HCT116 (cell line): ENCODE measurements at regions not wholly inside any gene's neighbourhood (a gene's known extent, or its start where the extent isn't known, plus 50 kb on each side); places are given as distances from the start of the nearest gene placed in this dataset.

Source experiments
- ATAC-seq: fragments of 200-7000 bp; cut with Tn5 transposase; 2 replicates; pipeline ENCODE4 v1.9.1; 2020; ENCODE audit warnings: mild to moderate bottlenecking, moderate library complexity
- BruUV-seq: library from RNA; stranded (reverse); fragments of 400-500 nt; replicated peaks from 2 replicates; lab custom pipeline; 2021; lab: Mats Ljungman, UMichigan
- CTCF ChIA-PET: fragments of 300-600 bp; sonication (Branson Sonifier 250); formaldehyde crosslinking; loops from one replicate; lab custom pipeline; 2021; ENCODE audit warnings: antibody characterized with exemption; lab: Charles Lee
- POLR2A ChIA-PET: fragments of 300-600, 350-600 bp; sonication (Branson Sonifier 250); formaldehyde crosslinking; loops from one replicate; lab custom pipeline; 2021; ENCODE audit warnings: antibody characterized with exemption; lab: Charles Lee
- RAD21 ChIA-PET, 2 experiments: fragments of 300-600 bp; sonication (Branson Sonifier 250); formaldehyde crosslinking; loops; one replicate each; lab custom pipeline; 2023; ENCODE audit warnings: low total read pairs in 2 of 2; ENCODE audit not compliant: uncharacterized antibody in 2 of 2, unreplicated experiment in 2 of 2, low non-redundant PET in 1 of 2; lab: Charles Lee
- DNase-seq: peaks from one replicate; pipeline ENCODE4 v3.0.0-alpha.2; 2010; ENCODE audit warnings: low read depth, low spot score
- H2AFZ ChIP-seq: fragments of 200-600 bp; shearing (Covaris generic), sonication (generic); 2 replicates; pipeline ENCODE4 v1.6.1; 2017; ENCODE audit warnings: low read depth, mixed run types, mixed read lengths, antibody characterized with exemption, low read length; ENCODE audit not compliant: poor library complexity, severe bottlenecking
- H3K27ac ChIP-seq: 2 replicates; pipeline ENCODE4 v1.5.1; 2012; ENCODE audit warnings: low read depth, low read length
- H3K27me3 ChIP-seq: fragments of 200-600 bp; sonication (generic); 2 replicates; pipeline ENCODE4 v1.6.1; 2016; ENCODE audit warnings: mixed run types, low read length, mixed read lengths; ENCODE audit not compliant: insufficient read depth
- H3K36me3 ChIP-seq, 2 experiments: fragments of 200-500 bp in 1 of 2; fragments of 200-600 bp in 1 of 2; sonication (Bioruptor generic) in 1 of 2; sonication (generic) in 1 of 2; 2 replicates each; pipeline versions ENCODE4 v1.5.1 to v1.6.1; 2014 to 2016; ENCODE audit warnings: low read length in 2 of 2, inconsistent platforms in 1 of 2, mixed read lengths in 1 of 2, mixed run types in 1 of 2; ENCODE audit not compliant: insufficient read depth in 2 of 2, control insufficient read depth in 1 of 2
- H3K4me1 ChIP-seq, 2 experiments: fragments of 200-600 bp in 1 of 2; sonication (generic) in 1 of 2; 2 replicates each; pipeline versions ENCODE4 v1.5.1 to v1.6.1; 2012 to 2017; ENCODE audit warnings: low read length in 2 of 2, inconsistent platforms in 1 of 2, mild to moderate bottlenecking in 1 of 2, mixed read lengths in 1 of 2, mixed run types in 1 of 2, moderate library complexity in 1 of 2; ENCODE audit not compliant: insufficient read depth in 2 of 2, control insufficient read depth in 1 of 2
- H3K4me2 ChIP-seq: fragments of 200-600 bp; sonication (generic); 2 replicates; pipeline ENCODE4 v1.6.1; 2017; ENCODE audit warnings: mixed run types, low read length, mixed read lengths
- H3K4me3 ChIP-seq, 2 experiments: fragments of 200-600 bp in 1 of 2; sonication (generic) in 1 of 2; replicated peaks in 1 of 2; 2 replicates each; pipeline ENCODE4 v1.5.1; 2011 to 2016; ENCODE audit warnings: low read length in 2 of 2, control low read depth in 1 of 2, low read depth in 1 of 2, mild to moderate bottlenecking in 1 of 2, mixed read lengths in 1 of 2, mixed run types in 1 of 2
- H3K79me2 ChIP-seq: fragments of 200-600 bp; sonication (generic); 2 replicates; pipeline ENCODE4 v1.6.1; 2017; ENCODE audit warnings: mild to moderate bottlenecking, mixed run types, low read length, moderate library complexity, mixed read lengths; ENCODE audit not compliant: insufficient read depth
- H3K9ac ChIP-seq: fragments of 200-600 bp; sonication (generic); 2 replicates; pipeline ENCODE4 v1.6.1; 2016; ENCODE audit warnings: low read length, mixed read lengths
- H3K9me2 ChIP-seq: fragments of 200-600 bp; sonication (generic), shearing (Covaris generic); 2 replicates; pipeline ENCODE4 v1.6.1; 2017; ENCODE audit warnings: mixed run types, mild to moderate bottlenecking, moderate library complexity; ENCODE audit not compliant: insufficient read depth
- H3K9me3 ChIP-seq, 2 experiments: fragments of 200-500 bp in 1 of 2; fragments of 200-600 bp in 1 of 2; sonication (Bioruptor generic) in 1 of 2; sonication (generic) in 1 of 2; 2 replicates each; pipeline ENCODE4 v1.6.1; 2014 to 2017; ENCODE audit warnings: low read length in 2 of 2, mixed read lengths in 2 of 2, inconsistent platforms in 1 of 2, low read depth in 1 of 2, mild to moderate bottlenecking in 1 of 2, mixed run types in 1 of 2, moderate library complexity in 1 of 2; ENCODE audit not compliant: control insufficient read depth in 1 of 2, insufficient read depth in 1 of 2
- H4K20me1 ChIP-seq: fragments of 200-600 bp; sonication (generic), shearing (Covaris generic); 2 replicates; pipeline ENCODE4 v1.6.1; 2017; ENCODE audit warnings: mixed run types, mild to moderate bottlenecking, moderate library complexity; ENCODE audit not compliant: insufficient read depth
- CBX3 ChIP-seq: IDR thresholded peaks from 2 replicates; pipeline ENCODE4 v1.6.1; 2012; ENCODE audit warnings: low read depth
- CEBPB ChIP-seq: IDR thresholded peaks from 2 replicates; pipeline ENCODE4 v1.6.1; 2012; ENCODE audit warnings: low read depth
- CTCF ChIP-seq, 3 experiments: fragments of 200-600 bp in 1 of 3; sonication (generic) in 1 of 3; IDR thresholded peaks in 2 of 3; conservative IDR thresholded peaks in 1 of 3; 2 replicates each; pipeline ENCODE4 v1.5.1; 2012 to 2017; ENCODE audit warnings: low read depth in 2 of 3, low read length in 2 of 3, antibody characterized with exemption in 1 of 3, borderline replicate concordance in 1 of 3, control low read depth in 1 of 3, mild to moderate bottlenecking in 1 of 3, mixed read lengths in 1 of 3, mixed run types in 1 of 3, moderate library complexity in 1 of 3; ENCODE audit not compliant: insufficient read depth in 1 of 3
- ELF1 ChIP-seq: IDR thresholded peaks from 2 replicates; pipeline ENCODE4 v1.6.1; 2012; ENCODE audit warnings: low read depth, borderline replicate concordance
- POLR2A ChIP-seq: IDR thresholded peaks from 2 replicates; pipeline ENCODE4 v1.7.0; 2011; ENCODE audit warnings: borderline replicate concordance; ENCODE audit not compliant: insufficient read depth, insufficient read length; ENCODE audit errors: extremely low read depth
- RAD21 ChIP-seq: IDR thresholded peaks from 2 replicates; pipeline ENCODE4 v1.6.1; 2012; ENCODE audit warnings: low read depth, mild to moderate bottlenecking
- SRF ChIP-seq: IDR thresholded peaks from 2 replicates; pipeline ENCODE4 v1.6.1; 2012; ENCODE audit warnings: low read depth
- YY1 ChIP-seq: IDR thresholded peaks from 2 replicates; pipeline ENCODE4 v1.6.1; 2011; ENCODE audit warnings: low read length, low read depth, moderate library complexity, mild to moderate bottlenecking; ENCODE audit not compliant: insufficient replicate concordance; ENCODE audit errors: extremely low read depth
- ZFX ChIP-seq: fragments of 450-650 bp; IDR thresholded peaks from 2 replicates; pipeline ENCODE4 v1.6.1; 2017
- ZNF274 ChIP-seq: fragments of 200-500 bp; sonication (Bioruptor generic); IDR thresholded peaks from 2 replicates; pipeline ENCODE4 v1.6.1; 2014; ENCODE audit warnings: mild to moderate bottlenecking, low read depth, low read length, inconsistent platforms
- intact Hi-C: fragments of 100-400 bp; cut with micrococcal nuclease; formaldehyde crosslinking; loops from 2 replicates; pipeline ENCODE4 v1.10.0; 2022

GRCh38 chr11:97614606-97615005, 1224.8 kb downstream of the JRKL start (continued):
- TF ChIP-seq ELF1 (no peak), POLR2A (no peak), ZNF274 (no peak), CBX3 (no peak), YY1 (no peak), CTCF (IDR thresholded peaks at IDR 0.05 in 2 of 3, conservative IDR thresholded peaks at IDR 0.05 in 1 of 3; ENCODE audit: borderline replicate concordance in 1 of 3, insufficient read depth in 1 of 3, low read depth in 2 of 3, low read length in 2 of 3) (no peak), CEBPB (no peak), ZFX (no peak), RAD21 (no peak)
- TF ChIP-seq, all 23 proteins: peak for 0

- CTCF ChIA-PET, result no interaction called here
- Histone ChIP-seq H3K9me3 (peaks cover 3 to 23% of the 10 kb centered on the region in 2 experiments; a peak in 3 of 4 replicates), H3K79me2 (no peaks in the 10 kb centered on the region), H3K36me3 (no peaks in the 10 kb centered on the region), H3K9ac (no peak overlapping the region), H3K9me2 (no peaks in the 10 kb centered on the region), H3K4me1 (no peaks in the 10 kb centered on the region), H3K27ac (no peak overlapping the region), H3K4me2 (no peak overlapping the region), H3K27me3 (no peaks in the 10 kb centered on the region), H4K20me1 (no peaks in the 10 kb centered on the region), H2AFZ (no peak overlapping the region), H3K4me3 (no peak overlapping the region)
- no peak for ATAC-seq
- no TSS peak for BruUV-seq
- no peak for DNase-seq
- TF ChIP-seq SRF, result no peak
- POLR2A ChIA-PET, result no interaction called here
- RAD21 ChIA-PET, result no interaction called here
- intact Hi-C loops, result no loop called here
Measured at GRCh38 chr11:97615546-97615945, 1225.7 kb downstream of the JRKL start.
